ENCODE measurements at regions not wholly inside any gene's neighbourhood (a gene's known extent, or its start where the extent isn't known, plus 50 kb on each side); places are given as distances from the start of the nearest gene placed in this dataset.

- no peaks in the 10 kb centered on the region for H3K4me1 ChIP-seq (ENCODE audit: insufficient read depth, low read length)
- no peaks in the 10 kb centered on the region for H3K9me3 ChIP-seq (ENCODE audit: low read length)
- H3K4me3 ChIP-seq (ENCODE audit: low read length): no peak overlapping the region
- no peaks in the 10 kb centered on the region for H3K36me3 ChIP-seq (ENCODE audit: insufficient read depth, low read length)
- H3K27me3 ChIP-seq (ENCODE audit: insufficient read depth, low read length): no peaks in the 10 kb centered on the region
- no peak overlapping the region for H2AFZ ChIP-seq (ENCODE audit: low read depth, low read length)
These were observed 95.4 kb downstream of the NKX6-1 start for GRCh38 chr4:84403656-84404055.

DNA sequence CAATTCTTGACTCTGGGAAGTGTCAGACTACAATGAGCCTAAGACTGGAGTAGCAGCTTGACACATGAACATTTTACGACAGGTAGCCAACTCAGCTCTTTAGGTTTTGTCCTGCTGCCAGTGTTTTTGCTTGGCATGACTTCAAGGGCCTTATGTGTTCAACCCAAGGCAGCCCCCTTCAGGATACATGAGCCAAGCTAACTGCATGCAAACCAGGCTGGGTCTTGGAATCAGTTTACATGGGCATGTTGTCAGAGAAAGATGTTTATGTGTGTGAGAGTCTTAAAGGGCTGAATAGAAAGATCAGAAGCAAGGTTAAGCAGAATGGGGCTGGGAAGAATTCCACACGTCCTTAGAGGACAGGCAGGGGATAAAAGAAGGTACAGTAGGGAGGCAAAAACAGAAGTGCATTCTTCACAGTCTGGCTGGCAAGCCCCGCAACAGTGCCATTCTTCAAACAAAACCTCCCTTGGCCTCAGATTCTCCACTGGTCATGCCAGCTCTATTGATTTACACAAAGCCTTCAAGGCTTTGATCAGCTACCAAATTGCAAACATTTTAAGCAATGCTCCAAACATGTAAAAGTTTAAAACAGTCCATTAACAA, 97.3 kb downstream of the NKX6-1 start:
- no peaks in the 10 kb centered on the region for H3K4me1 ChIP-seq (ENCODE audit: insufficient read depth, low read length)
- no peaks in the 10 kb centered on the region for H3K27me3 ChIP-seq (ENCODE audit: insufficient read depth, low read length)
- H3K4me3 ChIP-seq (ENCODE audit: low read length): no peak overlapping the region
- no peaks in the 10 kb centered on the region for H3K36me3 ChIP-seq (ENCODE audit: insufficient read depth, low read length)
- no peak overlapping the region for H2AFZ ChIP-seq (ENCODE audit: low read depth, low read length)
- H3K9me3 ChIP-seq (ENCODE audit: low read length): no peaks in the 10 kb centered on the region

GRCh38 chr4:84394386-84394785, 104.7 kb downstream of the NKX6-1 start:
- Histone ChIP-seq H3K4me1 (ENCODE audit: insufficient read depth, low read length) (no peaks in the 10 kb centered on the region), H2AFZ (ENCODE audit: low read depth, low read length) (no peak overlapping the region), H3K36me3 (ENCODE audit: insufficient read depth, low read length) (no peaks in the 10 kb centered on the region), H3K4me3 (ENCODE audit: low read length) (no peak overlapping the region), H3K27me3 (ENCODE audit: insufficient read depth, low read length) (no peaks in the 10 kb centered on the region), H3K9me3 (ENCODE audit: low read length) (no peaks in the 10 kb centered on the region)

GRCh38 chr4:84392951-84393590, 106.0 kb downstream of the NKX6-1 start:
- H3K4me3 ChIP-seq (ENCODE audit: low read length): no peak overlapping the region
- no peaks in the 10 kb centered on the region for H3K36me3 ChIP-seq (ENCODE audit: insufficient read depth, low read length)
- no peaks in the 10 kb centered on the region for H3K27me3 ChIP-seq (ENCODE audit: insufficient read depth, low read length)
- H2AFZ ChIP-seq (ENCODE audit: low read depth, low read length): no peak overlapping the region
- no peaks in the 10 kb centered on the region for H3K9me3 ChIP-seq (ENCODE audit: low read length)
- no peaks in the 10 kb centered on the region for H3K4me1 ChIP-seq (ENCODE audit: insufficient read depth, low read length)

DNA sequence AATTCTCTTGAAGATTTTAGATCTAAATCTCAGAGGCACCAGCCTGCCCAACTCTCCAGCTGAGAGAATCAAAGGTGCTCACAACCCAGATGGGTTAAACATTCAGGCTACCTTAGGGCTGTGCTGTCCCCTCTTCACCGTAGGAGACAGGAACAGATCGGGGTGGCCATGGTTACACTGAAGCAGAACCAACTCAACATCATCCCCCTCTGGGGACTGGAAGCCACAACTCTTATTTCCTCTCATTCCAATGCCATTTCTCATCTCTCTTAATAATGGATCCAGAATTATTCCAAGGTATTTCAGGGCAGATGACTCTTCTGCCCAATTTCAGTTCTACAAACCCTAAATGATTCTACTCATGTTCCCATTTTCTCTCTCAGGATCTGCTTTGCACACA, 109.7 kb downstream of the NKX6-1 start:
- Histone ChIP-seq H3K36me3 (ENCODE audit: insufficient read depth, low read length) (no peaks in the 10 kb centered on the region), H3K27me3 (ENCODE audit: insufficient read depth, low read length) (peaks cover 8% of the 10 kb centered on the region), H2AFZ (ENCODE audit: low read depth, low read length) (no peak overlapping the region), H3K4me3 (ENCODE audit: low read length) (no peak overlapping the region), H3K4me1 (ENCODE audit: insufficient read depth, low read length) (peaks cover 10% of the 10 kb centered on the region), H3K9me3 (ENCODE audit: low read length) (no peaks in the 10 kb centered on the region)

DNA sequence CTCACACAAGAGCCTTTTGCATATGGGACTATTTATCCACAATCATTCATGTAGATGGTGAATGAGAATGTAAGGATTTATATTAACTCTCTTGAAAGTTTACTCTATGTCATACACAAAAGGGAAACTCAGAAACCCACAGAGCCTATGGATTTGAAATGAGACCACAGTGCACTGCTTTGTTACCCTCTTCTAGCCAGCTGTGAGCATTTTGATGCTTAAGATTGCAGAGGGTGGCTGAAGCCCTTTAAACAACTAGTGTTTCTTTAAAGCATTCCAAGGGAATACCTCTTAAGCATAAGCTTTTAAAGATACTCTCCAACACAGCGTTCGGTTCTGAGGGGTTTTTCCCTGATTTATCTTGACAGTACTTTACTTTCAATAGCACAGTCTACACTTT, 113.9 kb downstream of the NKX6-1 start:
- Histone ChIP-seq H3K4me1 (ENCODE audit: insufficient read depth, low read length) (peaks cover 12% of the 10 kb centered on the region), H3K27me3 (ENCODE audit: insufficient read depth, low read length) (peaks cover 10% of the 10 kb centered on the region), H2AFZ (ENCODE audit: low read depth, low read length) (no peak overlapping the region), H3K9me3 (ENCODE audit: low read length) (no peaks in the 10 kb centered on the region), H3K36me3 (ENCODE audit: insufficient read depth, low read length) (no peaks in the 10 kb centered on the region), H3K4me3 (ENCODE audit: low read length) (no peak overlapping the region)

GRCh38 chr4:84384801-84385200, 114.3 kb downstream of the NKX6-1 start:
- Histone ChIP-seq H3K27me3 (ENCODE audit: insufficient read depth, low read length) (peaks cover 10% of the 10 kb centered on the region), H3K9me3 (ENCODE audit: low read length) (no peaks in the 10 kb centered on the region), H3K36me3 (ENCODE audit: insufficient read depth, low read length) (no peaks in the 10 kb centered on the region), H3K4me1 (ENCODE audit: insufficient read depth, low read length) (peaks cover 16% of the 10 kb centered on the region), H3K4me3 (ENCODE audit: low read length) (no peak overlapping the region), H2AFZ (ENCODE audit: low read depth, low read length) (no peak overlapping the region)

DNA sequence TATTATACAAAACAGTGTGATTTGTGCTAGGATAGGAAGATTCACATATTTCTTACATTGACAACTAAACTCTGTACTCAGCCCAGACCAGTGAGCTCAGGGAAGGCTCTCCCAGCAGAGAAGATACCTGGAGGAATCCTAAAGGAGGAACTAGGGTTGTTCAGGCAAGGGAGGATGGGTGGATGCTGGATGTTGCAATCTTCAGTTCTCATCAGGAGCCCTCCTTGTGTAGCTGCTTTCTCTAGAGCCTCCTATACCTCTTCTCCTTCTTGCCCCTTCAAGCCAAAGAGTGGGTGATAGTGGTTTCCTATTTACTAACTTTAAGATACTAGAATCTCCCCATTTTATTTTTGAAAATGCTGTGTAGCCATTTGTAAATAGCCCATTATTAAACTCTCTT, 117.3 kb downstream of the NKX6-1 start:
- Histone ChIP-seq H3K27me3 (ENCODE audit: insufficient read depth, low read length) (peaks cover 7% of the 10 kb centered on the region), H3K4me3 (ENCODE audit: low read length) (no peak overlapping the region), H2AFZ (ENCODE audit: low read depth, low read length) (no peak overlapping the region), H3K36me3 (ENCODE audit: insufficient read depth, low read length) (no peaks in the 10 kb centered on the region), H3K4me1 (ENCODE audit: insufficient read depth, low read length) (peaks cover 31% of the 10 kb centered on the region), H3K9me3 (ENCODE audit: low read length) (no peaks in the 10 kb centered on the region)

DNA sequence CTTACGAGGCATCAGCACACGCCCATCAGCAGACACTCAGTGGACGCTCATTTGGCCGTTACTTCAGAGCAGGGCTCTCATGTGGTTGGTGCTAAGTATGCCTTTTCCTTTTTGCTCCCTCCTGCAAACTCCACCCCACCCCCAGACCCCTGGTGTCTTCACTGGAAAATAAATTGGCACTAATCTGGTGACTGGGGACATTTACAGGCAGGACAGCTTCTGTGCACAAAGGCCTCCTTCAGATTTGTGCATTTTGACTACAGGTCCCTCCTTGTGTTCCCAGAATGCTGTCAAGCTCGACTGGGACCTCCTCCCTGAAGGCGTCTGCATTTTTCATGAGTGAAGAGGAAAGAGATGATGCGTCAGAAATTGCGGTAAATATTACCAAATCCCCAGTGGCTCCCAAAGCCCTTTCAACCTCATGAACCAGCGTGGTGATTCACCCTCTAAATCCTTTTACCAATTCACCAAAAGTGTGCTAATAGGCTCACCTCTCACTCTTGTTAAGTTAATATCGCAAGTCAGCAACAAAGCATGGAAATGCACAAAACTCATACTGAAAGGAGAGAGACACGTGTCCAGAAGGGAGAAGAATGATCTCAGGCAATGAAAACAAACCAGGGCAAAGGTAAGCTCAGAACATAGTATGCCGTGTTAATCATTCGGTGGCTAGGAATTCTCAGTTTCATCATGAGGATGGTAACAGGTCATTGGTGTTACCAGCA, 119.0 kb downstream of the NKX6-1 start:
- H3K4me3 ChIP-seq (ENCODE audit: low read length): no peak overlapping the region
- peaks cover 27% of the 10 kb centered on the region for H3K4me1 ChIP-seq (ENCODE audit: insufficient read depth, low read length)
- no peak overlapping the region for H2AFZ ChIP-seq (ENCODE audit: low read depth, low read length)
- peaks cover 7% of the 10 kb centered on the region for H3K27me3 ChIP-seq (ENCODE audit: insufficient read depth, low read length)
- H3K9me3 ChIP-seq (ENCODE audit: low read length): no peaks in the 10 kb centered on the region
- no peaks in the 10 kb centered on the region for H3K36me3 ChIP-seq (ENCODE audit: insufficient read depth, low read length)

DNA sequence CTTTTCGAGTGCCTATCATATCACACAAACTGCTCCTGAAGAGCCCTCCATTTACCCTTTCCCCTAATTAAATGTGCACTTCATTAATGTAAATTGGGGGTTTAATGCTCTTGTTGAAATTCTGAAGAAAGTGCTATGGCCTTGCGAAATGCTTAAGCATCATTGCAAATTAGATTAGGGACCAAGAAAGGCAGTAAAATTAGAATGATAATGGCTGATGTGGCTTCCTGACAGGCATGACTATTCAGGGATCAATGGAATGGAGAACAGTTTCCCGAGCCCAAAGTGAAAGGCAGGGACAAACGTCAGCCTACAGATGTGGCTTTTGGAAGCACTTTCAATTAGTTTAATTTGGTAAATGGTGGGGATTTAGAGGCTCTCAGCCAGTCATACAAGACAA, 120.1 kb downstream of the NKX6-1 start:
- Histone ChIP-seq H3K27me3 (ENCODE audit: insufficient read depth, low read length) (peaks cover 2% of the 10 kb centered on the region), H3K36me3 (ENCODE audit: insufficient read depth, low read length) (no peaks in the 10 kb centered on the region), H3K4me3 (ENCODE audit: low read length) (no peak overlapping the region), H3K4me1 (ENCODE audit: insufficient read depth, low read length) (peaks cover 21% of the 10 kb centered on the region), H3K9me3 (ENCODE audit: low read length) (no peaks in the 10 kb centered on the region), H2AFZ (ENCODE audit: low read depth, low read length) (no peak overlapping the region)

GRCh38 chr4:84378356-84378755, 120.7 kb downstream of the NKX6-1 start:
- Histone ChIP-seq H2AFZ (ENCODE audit: low read depth, low read length) (no peak overlapping the region), H3K4me1 (ENCODE audit: insufficient read depth, low read length) (peaks cover 21% of the 10 kb centered on the region), H3K36me3 (ENCODE audit: insufficient read depth, low read length) (no peaks in the 10 kb centered on the region), H3K4me3 (ENCODE audit: low read length) (no peak overlapping the region), H3K27me3 (ENCODE audit: insufficient read depth, low read length) (peaks cover 2% of the 10 kb centered on the region), H3K9me3 (ENCODE audit: low read length) (no peaks in the 10 kb centered on the region)

DNA sequence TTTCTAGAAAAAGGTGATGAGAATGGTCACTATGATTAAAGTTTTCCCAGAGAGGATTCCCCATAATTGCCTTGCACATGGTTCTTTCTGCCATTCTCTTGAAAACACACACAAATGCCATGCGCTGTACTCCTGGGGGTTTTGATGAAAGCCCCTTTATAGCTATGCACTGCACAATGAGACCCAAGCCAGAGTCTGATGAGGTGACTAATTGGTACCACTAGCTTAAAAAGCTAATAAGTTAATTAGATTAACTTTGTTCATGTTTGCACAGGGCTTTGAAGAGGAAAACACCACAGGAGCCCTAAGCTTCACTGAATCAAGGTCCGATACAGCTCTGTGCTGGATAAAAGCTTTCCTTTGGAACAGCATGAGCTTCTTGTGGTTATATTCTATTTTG, 132.2 kb downstream of the NKX6-1 start:
- H3K4me3 ChIP-seq (ENCODE audit: low read length): no peak overlapping the region
- no peaks in the 10 kb centered on the region for H3K36me3 ChIP-seq (ENCODE audit: insufficient read depth, low read length)
- no peaks in the 10 kb centered on the region for H3K9me3 ChIP-seq (ENCODE audit: low read length)
- peaks cover 49% of the 10 kb centered on the region for H3K4me1 ChIP-seq (ENCODE audit: insufficient read depth, low read length)
- peaks cover 3% of the 10 kb centered on the region for H3K27me3 ChIP-seq (ENCODE audit: insufficient read depth, low read length)
- no peak overlapping the region for H2AFZ ChIP-seq (ENCODE audit: low read depth, low read length)

GRCh38 chr4:84366161-84366560, 132.9 kb downstream of the NKX6-1 start:
- peaks cover 50% of the 10 kb centered on the region for H3K4me1 ChIP-seq (ENCODE audit: insufficient read depth, low read length)
- no peak overlapping the region for H2AFZ ChIP-seq (ENCODE audit: low read depth, low read length)
- peaks cover 3% of the 10 kb centered on the region for H3K27me3 ChIP-seq (ENCODE audit: insufficient read depth, low read length)
- no peaks in the 10 kb centered on the region for H3K36me3 ChIP-seq (ENCODE audit: insufficient read depth, low read length)
- H3K4me3 ChIP-seq (ENCODE audit: low read length): no peak overlapping the region
- H3K9me3 ChIP-seq (ENCODE audit: low read length): no peaks in the 10 kb centered on the region
